HEK293 (cell line): ENCODE measurements at regions not wholly inside any gene's neighbourhood (a gene's known extent, or its start where the extent isn't known, plus 50 kb on each side); places are given as distances from the start of the nearest gene placed in this dataset.

Source experiments
- CTCF ChIA-PET: fragments of 350-600 bp; formaldehyde crosslinking; extraction: SDS; loops from one replicate; lab custom pipeline; 2021; ENCODE audit warnings: antibody characterized with exemption; lab: Yijun Ruan, JAX
- POLR2A ChIA-PET: fragments of 300-600 bp; formaldehyde crosslinking; extraction: SDS; loops from one replicate; lab custom pipeline; 2020; ENCODE audit warnings: antibody characterized with exemption, inconsistent platforms; lab: Yijun Ruan, JAX
- H3K27ac ChIP-seq: fragments of 200-500 bp; sonication (Bioruptor generic); 2 replicates; pipeline ENCODE4 v1.5.1; 2014; ENCODE audit warnings: low read depth, low read length, control low read depth, inconsistent platforms; ENCODE audit errors: extremely low read depth
- H3K36me3 ChIP-seq, 2 experiments: fragments of 200-500 bp in 1 of 2; sonication (Bioruptor generic) in 1 of 2; 1 replicate in 1 of 2; 2 replicates in 1 of 2; pipeline ENCODE4 v1.5.1; 2014 to 2017; ENCODE audit warnings: inconsistent platforms in 2 of 2, low read length in 2 of 2; ENCODE audit not compliant: control insufficient read depth in 2 of 2, insufficient read depth in 1 of 2
- H3K4me1 ChIP-seq: fragments of 200-500 bp; sonication (Bioruptor generic); 2 replicates; pipeline ENCODE4 v1.5.1; 2014; ENCODE audit warnings: mild to moderate bottlenecking, low read length, inconsistent platforms; ENCODE audit not compliant: control insufficient read depth, insufficient read depth
- H3K4me3 ChIP-seq: 2 replicates; pipeline ENCODE4 v1.5.1; 2011; ENCODE audit warnings: low read depth, mild to moderate bottlenecking, control low read depth, low read length, moderate library complexity
- H3K9me3 ChIP-seq: fragments of 200-500 bp; sonication (Bioruptor generic); 2 replicates; pipeline ENCODE4 v1.5.1; 2014; ENCODE audit warnings: low read depth, low read length, inconsistent platforms; ENCODE audit not compliant: control insufficient read depth, insufficient read depth
- GLIS1 ChIP-seq: fragments of 450-650 bp; formaldehyde crosslinking; IDR thresholded peaks from 2 replicates; pipeline ENCODE4 v1.5.1; 2016; ENCODE audit warnings: missing biosample characterization, missing genetic modification characterization
- KLF1 ChIP-seq: fragments of 450-650 bp; formaldehyde crosslinking; IDR thresholded peaks from 2 replicates; pipeline ENCODE4 v1.5.1; 2016; ENCODE audit warnings: missing biosample characterization, missing genetic modification characterization
- KLF16 ChIP-seq: fragments of 450-650 bp; formaldehyde crosslinking; IDR thresholded peaks from 2 replicates; pipeline ENCODE4 v1.5.1; 2017; ENCODE audit warnings: missing biosample characterization, missing genetic modification characterization
- PATZ1 ChIP-seq: fragments of 450-650 bp; formaldehyde crosslinking; IDR thresholded peaks from 2 replicates; pipeline ENCODE4 v1.5.1; 2016; ENCODE audit warnings: missing biosample characterization, missing genetic modification characterization
- TCF7L2 ChIP-seq: IDR thresholded peaks from 2 replicates; pipeline ENCODE4 v1.6.1; 2011; ENCODE audit warnings: low read depth, mild to moderate bottlenecking, inconsistent platforms, low read length, moderate library complexity, borderline replicate concordance
- ZBTB1 ChIP-seq: fragments of 450-650 bp; formaldehyde crosslinking; IDR thresholded peaks from 2 replicates; pipeline ENCODE4 v1.5.1; 2016; ENCODE audit warnings: missing biosample characterization, missing genetic modification characterization
- ZBTB20 ChIP-seq: fragments of 450-650 bp; formaldehyde crosslinking; IDR thresholded peaks from 2 replicates; pipeline ENCODE4 v1.5.1; 2016; ENCODE audit warnings: missing biosample characterization, missing genetic modification characterization
- ZFP3 ChIP-seq: fragments of 450-650 bp; formaldehyde crosslinking; IDR thresholded peaks from 2 replicates; pipeline ENCODE4 v1.5.1; 2016; ENCODE audit warnings: low read depth, missing biosample characterization, missing genetic modification characterization
- ZNF138 ChIP-seq: fragments of 450-650 bp; formaldehyde crosslinking; IDR thresholded peaks from 2 replicates; pipeline ENCODE4 v1.5.1; 2016; ENCODE audit warnings: missing biosample characterization, missing genetic modification characterization, borderline replicate concordance
- ZNF146 ChIP-seq: fragments of 450-650 bp; formaldehyde crosslinking; IDR thresholded peaks from 2 replicates; pipeline ENCODE4 v1.5.1; 2016; ENCODE audit warnings: missing biosample characterization, missing genetic modification characterization
- ZNF202 ChIP-seq: fragments of 450-650 bp; formaldehyde crosslinking; IDR thresholded peaks from 2 replicates; pipeline ENCODE4 v1.5.1; 2016; ENCODE audit warnings: missing biosample characterization, missing genetic modification characterization, borderline replicate concordance
- ZNF341 ChIP-seq: fragments of 450-650 bp; formaldehyde crosslinking; IDR thresholded peaks from 2 replicates; pipeline ENCODE4; 2016; ENCODE audit warnings: low read depth, missing biosample characterization, missing genetic modification characterization
- ZNF350 ChIP-seq: fragments of 450-650 bp; formaldehyde crosslinking; IDR thresholded peaks from 2 replicates; pipeline ENCODE4 v1.5.0; 2017; ENCODE audit warnings: missing biosample characterization, mild to moderate bottlenecking, missing genetic modification characterization
- ZNF37A ChIP-seq: fragments of 450-650 bp; IDR thresholded peaks from 2 replicates; pipeline ENCODE4 v1.5.1; 2018; ENCODE audit warnings: missing biosample characterization, missing genetic modification characterization
- ZNF416 ChIP-seq: fragments of 450-650 bp; formaldehyde crosslinking; IDR thresholded peaks from 2 replicates; pipeline ENCODE4 v1.5.1; 2016; ENCODE audit warnings: missing biosample characterization, missing genetic modification characterization
- ZNF518A ChIP-seq: fragments of 450-650 bp; formaldehyde crosslinking; conservative IDR thresholded peaks from 2 replicates; pipeline ENCODE4 v1.5.1; 2016; ENCODE audit warnings: low read depth, missing biosample characterization, missing genetic modification characterization
- ZNF585B ChIP-seq: fragments of 450-650 bp; formaldehyde crosslinking; IDR thresholded peaks from 2 replicates; pipeline ENCODE4 v1.5.1; 2016; ENCODE audit warnings: missing biosample characterization, missing genetic modification characterization
- ZNF621 ChIP-seq: fragments of 450-650 bp; formaldehyde crosslinking; IDR thresholded peaks from 2 replicates; pipeline ENCODE4 v1.5.1; 2017; ENCODE audit warnings: missing biosample characterization, missing genetic modification characterization
- ZNF624 ChIP-seq: fragments of 450-650 bp; formaldehyde crosslinking; IDR thresholded peaks from 2 replicates; pipeline ENCODE4 v1.5.1; 2017; ENCODE audit warnings: missing biosample characterization, missing genetic modification characterization
- ZNF626 ChIP-seq: fragments of 450-650 bp; sonication (Bioruptor Pico); formaldehyde crosslinking; IDR thresholded peaks from 2 replicates; pipeline ENCODE4 v1.5.1; 2018; ENCODE audit warnings: missing biosample characterization, missing genetic modification characterization, inconsistent platforms
- ZNF670 ChIP-seq: fragments of 450-650 bp; formaldehyde crosslinking; IDR thresholded peaks from 2 replicates; pipeline ENCODE4 v1.5.1; 2016; ENCODE audit warnings: missing biosample characterization, missing genetic modification characterization, low read depth
- ZNF768 ChIP-seq: fragments of 450-650 bp; formaldehyde crosslinking; IDR thresholded peaks from 2 replicates; pipeline ENCODE4 v1.5.1; 2018; ENCODE audit warnings: missing biosample characterization, mild to moderate bottlenecking, missing genetic modification characterization
- ZNF777 ChIP-seq: fragments of 450-650 bp; formaldehyde crosslinking; IDR thresholded peaks from 2 replicates; pipeline ENCODE4 v1.5.1; 2017; ENCODE audit warnings: missing biosample characterization, missing genetic modification characterization, borderline replicate concordance
- TF ChIP-seq, protein P1 (sequence below): fragments of 450-650 bp; formaldehyde crosslinking; IDR thresholded peaks from 2 replicates; pipeline ENCODE4 v1.5.1; 2016; ENCODE audit warnings: missing biosample characterization, missing genetic modification characterization, borderline replicate concordance

DNA sequence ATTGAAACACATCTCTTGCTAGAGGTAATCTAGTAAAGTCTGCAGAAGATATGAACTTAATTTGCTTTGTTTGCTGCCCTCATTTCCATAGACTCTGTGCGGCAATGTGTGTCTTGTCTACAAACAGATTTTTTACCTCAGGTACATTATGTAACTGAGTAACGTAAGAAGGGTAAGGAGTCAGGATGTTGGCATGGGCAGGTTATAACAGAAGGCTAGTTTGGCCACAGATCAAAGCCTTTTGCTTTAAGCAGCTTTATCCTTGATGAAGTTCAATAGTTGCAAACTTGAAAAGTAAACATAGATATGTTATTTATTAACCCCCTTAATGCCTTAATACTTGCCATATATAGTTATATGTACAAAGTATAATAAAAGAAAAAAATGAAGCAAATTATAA is 391.6 kb upstream of the FKBP1C start:
- no peak overlapping the region for H3K4me3 ChIP-seq
- no peaks in the 10 kb centered on the region for H3K4me1 ChIP-seq
- no peaks in the 10 kb centered on the region for H3K36me3 ChIP-seq
- TF ChIP-seq ZNF138 (tag by site-specific recombination) (no peak), PATZ1 (tag by site-specific recombination) (no peak), ZNF670 (tag by site-specific recombination) (no peak), ZBTB20 (no peak), ZBTB1 (no peak)
- POLR2A ChIA-PET = no interaction called here
- no peak overlapping the region for H3K27ac ChIP-seq
- CTCF ChIA-PET = no interaction called here
- H3K9me3 ChIP-seq = no peaks in the 10 kb centered on the region

- H3K4me3 ChIP-seq = no peak overlapping the region
- POLR2A ChIA-PET = no interaction called here
These were observed 402.5 kb upstream of the FKBP1C start for GRCh38 chr6:62808565-62809293.

GRCh38 chr6:62805431-62805830 is 405.8 kb upstream of the FKBP1C start:
- no peaks in the 10 kb centered on the region for H3K4me1 ChIP-seq
- no peaks in the 10 kb centered on the region for H3K36me3 ChIP-seq
- ChIA-PET CTCF (no interaction called here), POLR2A (no interaction called here)
- TF ChIP-seq ZNF518A (tag by site-specific recombination) = no peak
- no peak for TF ChIP-seq KLF1 (tag by site-specific recombination)
- TF ChIP-seq TCF7L2 = no peak
- no peak for TF ChIP-seq ZFP3 (tag by site-specific recombination)
- TF ChIP-seq ZNF670 (tag by site-specific recombination) = no peak
- TF ChIP-seq KLF16 (tag by site-specific recombination) = no peak
- no peak for TF ChIP-seq ZNF341 (tag by site-specific recombination)
- TF ChIP-seq, protein P1, sequence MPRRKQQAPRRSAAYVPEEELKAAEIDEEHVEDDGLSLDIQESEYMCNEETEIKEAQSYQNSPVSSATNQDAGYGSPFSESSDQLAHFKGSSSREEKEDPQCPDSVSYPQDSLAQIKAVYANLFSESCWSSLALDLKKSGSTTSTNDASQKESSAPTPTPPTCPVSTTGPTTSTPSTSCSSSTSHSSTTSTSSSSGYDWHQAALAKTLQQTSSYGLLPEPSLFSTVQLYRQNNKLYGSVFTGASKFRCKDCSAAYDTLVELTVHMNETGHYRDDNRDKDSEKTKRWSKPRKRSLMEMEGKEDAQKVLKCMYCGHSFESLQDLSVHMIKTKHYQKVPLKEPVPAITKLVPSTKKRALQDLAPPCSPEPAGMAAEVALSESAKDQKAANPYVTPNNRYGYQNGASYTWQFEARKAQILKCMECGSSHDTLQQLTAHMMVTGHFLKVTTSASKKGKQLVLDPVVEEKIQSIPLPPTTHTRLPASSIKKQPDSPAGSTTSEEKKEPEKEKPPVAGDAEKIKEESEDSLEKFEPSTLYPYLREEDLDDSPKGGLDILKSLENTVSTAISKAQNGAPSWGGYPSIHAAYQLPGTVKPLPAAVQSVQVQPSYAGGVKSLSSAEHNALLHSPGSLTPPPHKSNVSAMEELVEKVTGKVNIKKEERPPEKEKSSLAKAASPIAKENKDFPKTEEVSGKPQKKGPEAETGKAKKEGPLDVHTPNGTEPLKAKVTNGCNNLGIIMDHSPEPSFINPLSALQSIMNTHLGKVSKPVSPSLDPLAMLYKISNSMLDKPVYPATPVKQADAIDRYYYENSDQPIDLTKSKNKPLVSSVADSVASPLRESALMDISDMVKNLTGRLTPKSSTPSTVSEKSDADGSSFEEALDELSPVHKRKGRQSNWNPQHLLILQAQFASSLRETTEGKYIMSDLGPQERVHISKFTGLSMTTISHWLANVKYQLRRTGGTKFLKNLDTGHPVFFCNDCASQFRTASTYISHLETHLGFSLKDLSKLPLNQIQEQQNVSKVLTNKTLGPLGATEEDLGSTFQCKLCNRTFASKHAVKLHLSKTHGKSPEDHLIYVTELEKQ (tag by site-specific recombination) = no peak
- no peak for TF ChIP-seq ZNF350
- no peak for TF ChIP-seq GLIS1 (tag by site-specific recombination)
- no peak for TF ChIP-seq ZNF416 (tag by site-specific recombination)
- TF ChIP-seq ZNF37A (tag by site-specific recombination) = no peak
- no peak for TF ChIP-seq ZNF202 (tag by site-specific recombination)
- no peak for TF ChIP-seq ZNF626 (tag by site-specific recombination)
- no peak for TF ChIP-seq ZBTB20
- TF ChIP-seq ZNF621 (tag by site-specific recombination) = no peak
- TF ChIP-seq ZNF146 = no peak
- no peaks in the 10 kb centered on the region for H3K9me3 ChIP-seq
- H3K4me3 ChIP-seq = no peak overlapping the region
- no peak overlapping the region for H3K27ac ChIP-seq

More at GRCh38 chr6:62808565-62809293, 402.5 kb upstream of the FKBP1C start:
- no peaks in the 10 kb centered on the region for H3K4me1 ChIP-seq
- CTCF ChIA-PET = no interaction called here
- H3K27ac ChIP-seq = no peak overlapping the region
- TF ChIP-seq ZNF626 (tag by site-specific recombination) (no peak), ZNF350 (no peak), ZNF777 (tag by site-specific recombination) (no peak), ZNF768 (no peak), ZNF624 (tag by site-specific recombination) (no peak), ZNF585B (tag by site-specific recombination) (no peak)
- no peaks in the 10 kb centered on the region for H3K36me3 ChIP-seq
- H3K9me3 ChIP-seq = no peaks in the 10 kb centered on the region
